ENCODE measurements at regions not wholly inside any gene's neighbourhood (a gene's known extent, or its start where the extent isn't known, plus 50 kb on each side); places are given as distances from the start of the nearest gene placed in this dataset.

- no peak for DNase-seq
Measured at GRCh38 chr1:90198616-90199332, 203.9 kb downstream of the ZNF326 start.

- DNase-seq: no peak
Measured at GRCh38 chr1:90193116-90193515, 198.2 kb downstream of the ZNF326 start.

- DNase-seq: no peak
Measured at GRCh38 chr1:90192408-90192807, 197.5 kb downstream of the ZNF326 start.

GRCh38 chr1:90190523-90190922, 195.6 kb downstream of the ZNF326 start:
- DNase-seq: no peak

- DNase-seq: no peak
Measured at GRCh38 chr1:90189889-90190288, 195.0 kb downstream of the ZNF326 start.

GRCh38 chr1:90187323-90187585, 192.3 kb downstream of the ZNF326 start:
- no peak for DNase-seq

- DNase-seq: no peak
Measured at GRCh38 chr1:90186506-90187322, 191.8 kb downstream of the ZNF326 start.

- DNase-seq: no peak
Measured at GRCh38 chr1:90176530-90176929, 181.6 kb downstream of the ZNF326 start.

GRCh38 chr1:90175490-90176167, 180.7 kb downstream of the ZNF326 start:
- no peak for DNase-seq

GRCh38 chr1:90174246-90174645, 179.3 kb downstream of the ZNF326 start:
- no peak for DNase-seq

GRCh38 chr1:90162216-90162615, 167.3 kb downstream of the ZNF326 start:
- DNase-seq: no peak

- DNase-seq: no peak
Measured at GRCh38 chr1:90161625-90162024, 166.7 kb downstream of the ZNF326 start.

- no peak for DNase-seq
Measured at GRCh38 chr1:90155721-90156487, 161.0 kb downstream of the ZNF326 start.

GRCh38 chr1:90154711-90155110, 159.8 kb downstream of the ZNF326 start:
- DNase-seq: no peak

- no peak for DNase-seq
Measured at GRCh38 chr1:90149101-90149500, 154.2 kb downstream of the ZNF326 start.

- no peak for DNase-seq
Measured at GRCh38 chr1:90147093-90147492, 152.2 kb downstream of the ZNF326 start.

- DNase-seq: no peak
Measured at GRCh38 chr1:90144820-90145219, 149.9 kb downstream of the ZNF326 start.

- no peak for DNase-seq
Measured at GRCh38 chr1:90143591-90143990, 148.7 kb downstream of the ZNF326 start.

- DNase-seq: no peak
Measured at GRCh38 chr1:90142697-90143096, 147.8 kb downstream of the ZNF326 start.

- DNase-seq: no peak
Measured at GRCh38 chr1:90139837-90140236, 144.9 kb downstream of the ZNF326 start.

GRCh38 chr1:90135286-90135685, 140.4 kb downstream of the ZNF326 start:
- no peak for DNase-seq

- no peak for DNase-seq
Measured at GRCh38 chr1:90134175-90134955, 139.5 kb downstream of the ZNF326 start.

Measured in right hindlimb (tissue), 1 donor.